Right lung (tissue), 2 donors: ENCODE measurements at regions not wholly inside any gene's neighbourhood (a gene's known extent, or its start where the extent isn't known, plus 50 kb on each side); places are given as distances from the start of the nearest gene placed in this dataset.
A peak's percentile ranks its signal among the peaks of the same experiment; 100 is the strongest.
"Not testable (repeated sequence)": the region's sequence is repeated elsewhere in the genome, so short reads cannot be mapped to it uniquely, and the experiment has no call there.

Source experiments
- DNase-seq, 2 donors: peaks; one replicate each; pipeline ENCODE4 v3.0.0-alpha.2; 2013

DNA sequence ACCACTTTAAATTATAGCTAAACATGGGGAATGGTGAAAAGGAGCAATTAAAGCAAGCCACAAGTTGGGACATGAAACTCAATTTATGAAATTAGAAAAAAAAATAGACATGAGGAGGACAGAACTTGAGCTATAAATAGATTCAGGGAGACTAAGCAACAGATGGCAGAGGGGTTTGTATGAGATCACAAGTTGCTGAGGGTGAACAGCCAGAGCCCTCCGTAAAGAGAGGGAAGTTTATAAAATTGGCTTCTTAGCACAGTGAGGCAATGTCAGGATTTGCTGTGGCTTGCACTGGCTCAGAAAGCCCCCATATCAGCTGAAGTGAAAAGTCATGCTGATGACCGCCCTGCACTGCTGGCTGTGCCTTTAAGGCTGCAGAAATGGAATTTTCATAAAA is 443.4 kb upstream of the CD180 start:
- DNase-seq = no peak

DNA sequence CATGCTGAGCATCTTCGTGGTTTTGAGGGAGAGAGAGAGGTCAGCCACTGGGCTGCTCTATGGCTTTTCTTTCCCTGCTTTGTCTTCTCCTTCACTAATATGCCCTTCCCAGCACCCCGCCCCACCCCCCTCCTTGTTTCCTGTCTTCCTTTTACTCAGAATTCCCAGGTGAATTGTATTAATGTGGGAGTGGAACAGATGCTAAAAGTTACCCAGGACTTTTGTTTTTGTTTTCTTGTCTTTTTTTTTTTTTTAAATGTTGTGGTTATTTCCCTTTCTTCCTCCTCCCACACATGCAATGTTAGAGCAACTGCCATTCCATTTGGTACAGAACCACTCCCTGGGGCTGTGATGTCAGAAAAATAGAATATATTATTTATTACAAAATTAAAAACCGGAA is 442.7 kb upstream of the CD180 start:
- no peak for DNase-seq

DNA sequence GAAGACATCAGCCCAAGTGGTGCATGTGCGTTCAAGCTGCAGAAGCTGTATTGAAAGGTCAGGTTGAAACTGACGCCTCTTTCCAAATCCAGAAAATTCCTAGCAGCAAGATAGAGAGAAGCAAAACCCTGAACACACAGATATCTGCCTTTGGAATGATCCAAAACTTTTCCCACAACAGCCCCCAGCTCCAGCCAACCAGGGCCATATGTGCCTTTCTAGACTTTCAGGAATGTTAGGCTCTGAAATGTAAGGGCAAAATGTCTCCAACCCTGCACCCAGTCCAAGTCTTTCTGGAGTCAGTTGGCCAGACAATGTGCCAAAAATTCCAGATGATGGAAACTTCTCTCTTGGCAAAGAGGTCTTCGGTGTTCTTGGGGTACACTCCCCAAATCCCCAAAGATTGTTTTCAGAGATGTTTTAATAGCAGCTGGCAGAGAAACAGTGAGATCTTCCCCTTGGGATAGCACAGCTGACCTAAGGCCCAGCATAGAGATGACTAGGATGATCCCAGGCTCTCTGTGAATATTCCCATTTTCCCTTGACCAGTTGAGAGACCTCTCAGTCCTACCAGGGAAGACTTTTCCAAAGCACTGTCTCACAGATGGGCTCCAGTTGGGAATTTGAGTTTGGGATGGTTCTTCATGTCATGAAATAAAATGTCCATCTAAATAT is 440.4 kb upstream of the CD180 start:
- DNase-seq = no peak

DNA sequence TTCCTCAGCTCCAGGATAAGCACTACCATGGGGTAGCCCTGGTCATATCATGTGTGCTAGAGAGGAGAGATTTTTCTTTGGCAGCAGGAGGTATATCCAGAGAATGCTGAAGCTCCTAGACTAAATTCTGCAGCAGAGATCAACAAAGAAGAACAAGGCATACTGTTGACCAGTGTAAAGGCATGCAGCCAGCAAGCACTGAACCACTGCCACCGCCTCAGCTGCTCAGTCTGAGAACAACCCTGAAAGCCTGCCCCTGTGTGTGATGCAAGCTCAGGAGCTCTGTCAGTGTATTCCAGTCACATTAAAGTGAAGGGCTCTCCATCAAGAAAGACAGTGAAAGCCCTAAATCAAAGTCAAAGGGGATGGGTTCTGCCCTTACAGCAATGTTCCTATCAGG is 439.5 kb upstream of the CD180 start:
- no peak for DNase-seq

DNA sequence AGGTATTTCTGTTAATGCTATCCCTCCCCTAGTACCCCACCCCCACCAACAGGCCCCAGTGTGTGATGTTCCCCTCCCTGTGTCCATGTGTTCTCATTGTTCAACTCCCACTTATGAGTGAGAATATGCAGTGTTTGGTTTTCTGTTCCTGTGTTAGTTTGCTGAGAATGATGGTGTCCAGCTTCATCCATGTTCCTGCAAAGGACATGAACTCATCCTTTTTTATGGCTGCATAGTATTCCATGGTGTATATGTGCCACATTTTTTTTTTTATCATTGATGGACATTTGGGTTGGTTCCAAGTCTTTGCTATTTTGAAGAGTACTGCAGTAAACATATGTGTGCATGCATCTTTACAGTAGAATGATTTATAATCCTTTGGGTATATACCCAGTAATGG is 430.5 kb upstream of the CD180 start:
- not testable (repeated sequence) for DNase-seq

DNA sequence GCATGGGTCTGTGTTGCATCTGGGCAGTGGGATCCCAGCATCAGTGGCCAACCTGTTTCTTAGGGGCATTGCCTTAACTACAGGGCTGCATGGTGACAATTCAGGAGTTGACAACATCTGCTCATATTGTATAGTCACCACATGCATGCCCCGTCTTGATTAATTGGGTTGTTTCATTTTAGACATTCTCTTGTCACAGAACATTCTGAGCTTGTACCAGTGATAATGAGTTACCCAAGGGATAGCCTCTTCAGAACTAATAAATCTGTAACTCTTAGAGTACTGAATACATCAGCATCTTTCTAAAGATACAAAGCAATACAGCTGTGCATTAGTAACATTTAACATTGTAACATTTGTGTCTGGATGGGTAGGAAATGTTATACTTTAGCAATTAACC is 426.5 kb upstream of the CD180 start:
- DNase-seq = no peak

DNA sequence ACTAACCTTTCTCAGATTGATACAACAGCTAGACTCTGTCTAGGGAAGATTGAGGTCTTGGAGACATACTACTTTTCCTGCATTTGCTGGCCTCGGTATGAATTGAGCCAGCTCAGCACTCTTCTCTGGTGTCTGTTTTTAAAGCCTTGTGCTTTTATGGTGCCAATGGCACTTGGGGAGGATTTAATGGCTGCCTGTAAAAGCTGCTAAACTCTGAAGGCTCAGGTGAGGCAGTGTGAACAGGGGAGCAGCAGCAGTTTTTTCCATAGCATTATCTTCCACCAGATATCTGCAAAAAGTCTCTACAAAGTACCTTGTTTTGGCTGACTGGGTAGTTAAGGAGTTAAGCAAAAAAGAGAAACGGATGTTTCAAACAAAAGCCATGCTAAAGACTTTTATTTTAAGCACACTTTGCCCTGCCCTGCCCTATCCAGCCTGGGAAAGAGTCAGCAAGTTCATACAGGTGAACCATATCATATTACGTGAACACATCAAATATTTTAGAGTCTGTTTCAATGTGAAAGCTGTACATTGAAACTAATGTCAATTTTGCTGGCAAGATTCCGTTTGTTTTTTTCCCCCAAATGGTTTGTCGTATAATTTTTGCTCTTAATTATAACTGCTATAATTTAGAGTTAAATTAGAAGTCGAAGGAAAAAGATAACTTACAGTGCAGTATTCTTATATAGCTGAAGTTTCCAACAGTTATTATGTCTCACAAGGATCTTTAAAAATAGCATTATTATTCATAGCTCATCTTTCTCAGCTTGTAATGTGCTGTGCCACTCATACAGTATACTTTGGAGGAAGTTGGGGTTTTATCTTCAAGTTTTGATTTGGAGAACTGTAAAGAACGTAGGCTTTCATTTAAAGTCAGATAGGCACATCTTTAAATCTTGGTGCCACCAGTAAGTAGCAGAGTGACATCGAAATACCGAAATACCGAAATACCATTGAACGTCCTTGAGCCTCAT is 424.1 kb upstream of the CD180 start:
- no peak for DNase-seq

DNA sequence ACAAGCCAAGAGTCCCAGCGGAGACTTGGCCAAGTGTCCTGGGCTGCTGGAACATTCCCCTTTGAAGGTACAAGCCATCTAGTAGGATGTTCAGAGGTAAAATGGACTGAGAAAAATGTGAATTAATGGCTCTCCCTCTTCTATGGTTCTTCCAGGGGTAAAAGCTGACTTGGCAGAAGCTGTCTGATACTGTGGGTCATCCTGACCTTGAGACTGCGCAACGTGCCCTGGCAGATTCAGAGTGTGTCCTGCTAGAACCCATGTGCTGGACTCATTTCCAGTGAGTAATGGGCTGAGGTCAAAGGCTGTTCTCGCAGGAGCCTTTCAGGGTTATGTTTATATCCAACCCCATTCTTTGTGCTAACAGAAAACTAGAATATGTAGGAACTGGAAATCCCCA is 423.0 kb upstream of the CD180 start:
- DNase-seq = no peak

DNA sequence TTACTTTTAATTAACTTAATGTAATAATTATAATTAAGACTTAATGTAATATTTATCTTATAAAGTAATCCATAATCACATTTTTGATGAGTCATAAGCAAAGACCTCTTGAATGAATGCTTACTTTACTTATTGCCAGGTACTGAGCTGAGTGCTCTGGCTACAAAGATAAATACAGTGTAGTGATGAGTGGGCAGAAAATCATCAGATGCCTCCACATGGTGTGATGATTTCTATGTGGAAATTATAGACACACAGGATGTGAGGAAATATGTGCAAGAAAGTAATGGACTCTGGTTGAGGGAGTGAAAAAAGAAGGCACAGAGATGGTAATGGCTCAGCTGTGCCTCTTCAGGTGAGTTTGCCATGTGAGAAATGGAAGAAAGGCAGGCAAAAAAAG is 422.6 kb upstream of the CD180 start:
- DNase-seq = no peak

DNA sequence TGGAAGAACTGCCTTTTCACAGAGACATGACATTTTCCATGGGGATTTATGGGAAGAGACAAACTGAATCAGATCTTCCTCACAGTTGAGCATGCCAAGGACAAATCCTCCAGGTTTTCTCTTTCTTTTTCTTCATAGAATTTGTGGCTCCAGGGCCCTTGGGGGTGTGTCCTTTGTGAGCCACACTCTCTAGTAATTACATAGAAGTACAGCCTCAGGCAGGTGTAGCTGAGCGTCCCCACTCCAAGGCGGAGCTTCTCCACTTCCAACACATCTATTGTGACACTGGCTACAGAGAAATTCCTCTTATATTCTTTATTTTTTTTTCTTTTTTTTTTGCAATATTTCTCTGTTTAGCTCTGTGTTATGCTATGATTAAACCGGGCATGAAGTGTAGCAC is 420.5 kb upstream of the CD180 start:
- DNase-seq = no peak

DNA sequence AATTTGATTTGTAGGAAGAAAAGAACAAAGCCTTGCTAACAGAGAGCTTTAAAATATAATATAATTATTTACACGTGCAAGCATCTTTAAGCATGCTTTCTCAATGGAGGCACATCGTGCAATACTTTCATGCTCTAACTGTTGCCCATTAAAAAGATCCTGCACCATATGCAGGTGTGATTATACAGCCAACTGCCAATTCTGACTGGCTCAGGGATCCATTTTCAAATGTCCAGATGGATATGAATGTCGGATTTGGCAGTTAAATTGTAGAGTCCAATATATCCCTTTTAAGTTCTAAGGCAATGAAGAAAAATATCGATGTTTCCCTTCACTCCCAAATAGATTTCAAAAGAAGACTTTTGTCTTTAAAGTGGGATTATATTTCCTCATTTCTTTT is 416.4 kb upstream of the CD180 start:
- no peak for DNase-seq

DNA sequence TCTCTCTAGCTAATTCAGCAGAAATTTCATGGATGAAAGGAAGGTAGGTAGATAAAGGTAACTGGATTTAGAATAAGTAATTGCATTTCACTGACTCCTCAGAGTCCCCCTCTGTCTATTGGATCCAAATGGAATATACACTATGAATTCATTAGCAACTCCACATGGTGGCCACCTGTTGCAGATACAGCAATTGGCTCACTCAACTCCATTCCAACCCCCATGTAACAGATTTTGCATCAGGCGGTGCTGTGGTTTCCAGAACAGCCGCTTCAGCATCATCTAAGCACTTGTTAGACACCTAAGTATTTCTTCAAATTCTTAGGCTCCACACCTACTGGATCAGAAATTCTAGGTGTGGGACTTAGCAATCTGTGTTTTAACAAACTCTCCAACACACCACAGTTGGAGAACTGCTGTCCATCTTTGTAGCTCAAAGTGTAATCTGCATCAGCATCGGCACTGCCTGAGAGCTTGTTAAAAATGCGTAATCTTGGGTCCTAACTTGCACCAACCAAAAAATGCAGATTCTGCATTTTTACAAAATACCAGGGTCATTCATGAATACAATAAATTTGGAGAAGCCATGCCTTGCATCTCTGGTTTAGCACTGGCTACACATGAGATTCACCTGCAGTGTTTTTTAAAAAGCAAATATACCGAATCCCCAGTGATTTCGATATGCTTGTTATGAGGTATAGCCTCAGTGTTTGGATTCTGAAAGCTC is 413.8 kb upstream of the CD180 start:
- no peak for DNase-seq

DNA sequence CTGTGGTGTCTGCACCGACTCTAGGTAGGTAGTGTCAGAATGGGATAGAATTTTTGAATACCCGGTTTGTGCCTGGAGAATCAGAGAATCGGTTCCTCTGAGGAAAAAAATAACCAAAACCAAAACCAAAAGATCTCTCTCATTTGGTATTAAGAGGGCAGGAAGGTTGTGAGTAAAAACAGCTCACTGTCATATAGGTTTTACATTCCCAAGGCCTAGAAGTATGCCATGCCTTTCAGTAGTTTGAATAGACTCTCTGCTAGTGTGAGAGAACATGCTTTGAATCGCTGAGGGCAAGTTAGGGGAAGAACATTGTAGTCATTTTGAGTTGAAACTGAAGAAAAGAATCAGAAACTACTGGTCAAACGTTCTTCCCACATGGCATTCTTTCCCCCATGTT is 411.4 kb upstream of the CD180 start:
- DNase-seq = no peak

DNA sequence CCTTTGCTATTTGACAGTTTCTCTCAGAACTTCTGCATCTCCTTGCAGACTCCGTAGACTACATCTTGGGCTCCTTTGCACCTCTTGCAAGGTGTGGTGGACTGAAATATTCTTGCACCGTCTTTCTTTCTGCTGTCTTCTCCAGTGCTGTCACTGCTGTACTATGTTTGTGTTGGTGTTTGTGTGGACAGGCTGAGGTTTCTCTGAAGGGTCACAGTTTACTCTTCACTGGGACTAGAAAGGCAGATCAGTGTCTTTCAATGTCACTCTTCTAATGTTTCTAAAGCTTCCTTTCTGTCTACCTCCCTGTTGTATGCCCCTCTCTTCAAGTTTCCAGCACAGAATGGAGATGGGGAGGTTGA is 410.0 kb upstream of the CD180 start:
- DNase-seq = no peak

DNA sequence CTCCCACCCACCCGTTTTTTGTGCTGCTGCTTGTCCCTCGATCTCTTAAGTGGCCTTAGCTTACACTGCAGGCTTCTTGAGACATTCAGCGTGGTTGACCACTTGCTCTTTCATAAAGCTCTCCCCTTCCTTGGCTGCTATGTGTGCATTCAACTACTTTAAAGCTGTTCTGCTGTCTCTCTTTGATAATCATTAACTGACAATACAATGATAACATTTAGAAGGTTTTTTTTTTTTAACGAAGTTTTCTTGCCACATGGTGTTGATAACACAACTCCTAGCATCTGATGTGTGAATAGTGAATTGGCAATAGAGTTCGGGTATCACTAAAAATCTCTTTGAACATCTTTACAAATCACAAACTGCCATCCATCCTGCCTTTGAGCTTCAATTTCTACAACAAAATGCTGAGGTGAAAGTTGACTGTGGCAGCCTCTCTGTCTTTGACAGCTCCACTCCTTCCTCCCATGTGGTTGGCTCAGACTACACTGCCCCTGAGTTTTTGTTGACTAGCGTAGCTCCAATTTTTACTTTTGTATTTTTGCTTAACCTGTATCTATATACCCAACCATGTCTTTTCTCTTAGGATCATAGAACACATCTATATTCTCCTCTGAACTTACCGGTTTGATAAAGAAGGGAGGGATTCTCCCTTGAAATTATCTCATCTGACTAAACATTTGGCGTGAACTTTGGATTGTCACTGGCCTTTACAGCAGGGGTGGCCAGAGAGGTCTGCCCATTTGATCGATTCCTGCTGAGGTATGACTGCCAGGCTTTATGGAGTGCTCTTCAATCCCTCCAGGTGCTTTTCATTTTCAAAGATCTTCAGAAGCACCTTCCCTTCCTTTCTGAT is 409.4 kb upstream of the CD180 start:
- no peak for DNase-seq

DNA sequence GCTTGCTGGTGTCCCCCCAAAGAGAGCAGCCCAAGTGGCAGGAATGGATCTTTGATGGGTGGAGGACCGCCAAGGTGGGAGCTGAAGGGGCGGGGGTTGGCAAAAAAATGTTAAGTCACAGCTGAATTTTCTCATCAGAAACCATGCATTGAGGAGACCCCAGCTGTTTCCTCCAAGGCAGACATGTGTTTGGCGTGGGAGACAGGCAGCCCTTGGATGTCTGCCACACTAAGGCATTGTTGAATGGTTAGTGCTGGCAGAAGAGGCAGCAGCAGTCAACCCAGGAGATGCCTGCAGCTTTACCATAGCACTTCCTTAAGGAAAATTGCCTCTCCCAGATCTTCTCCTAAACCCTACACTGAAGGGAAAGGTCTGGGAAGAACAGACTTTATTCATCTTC is 394.9 kb upstream of the CD180 start:
- no peak for DNase-seq

DNA sequence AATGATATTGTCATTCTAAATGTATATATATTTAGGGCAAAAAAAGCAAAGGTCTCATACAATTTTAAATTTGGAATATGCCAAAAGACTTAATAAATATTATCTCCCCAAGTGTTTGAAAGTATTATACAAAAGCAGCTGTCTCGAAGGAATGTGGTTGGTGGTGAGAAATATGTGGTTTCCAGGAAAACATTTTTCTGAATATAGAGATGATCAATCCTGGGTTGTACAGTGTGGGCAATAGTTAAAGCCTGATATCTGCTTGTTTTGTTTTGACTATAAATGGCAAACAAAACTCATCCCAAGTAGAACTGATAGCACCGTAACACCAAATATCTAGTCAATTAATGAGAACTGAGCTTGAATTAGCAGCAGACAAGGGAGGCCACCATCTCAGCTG is 391.8 kb upstream of the CD180 start:
- no peak for DNase-seq

DNA sequence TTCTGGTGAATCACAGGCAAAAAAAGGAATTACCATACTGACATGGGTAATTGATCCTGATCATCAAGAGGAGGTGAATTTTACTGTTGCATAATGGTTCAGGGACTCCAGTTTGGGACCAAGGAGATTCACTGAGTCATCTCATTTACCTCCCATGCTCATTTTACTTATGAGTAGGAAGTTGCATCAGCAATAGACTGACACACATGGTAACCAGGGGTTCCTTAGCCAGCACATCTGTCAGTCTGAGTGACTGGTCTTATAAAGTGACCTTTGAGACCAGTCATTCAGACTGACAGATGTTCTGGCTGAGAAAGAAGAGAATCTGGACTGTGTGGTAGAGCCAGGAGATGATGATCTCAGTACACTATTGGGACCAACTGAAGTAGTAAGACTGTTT is 384.6 kb upstream of the CD180 start:
- no peak for DNase-seq

DNA sequence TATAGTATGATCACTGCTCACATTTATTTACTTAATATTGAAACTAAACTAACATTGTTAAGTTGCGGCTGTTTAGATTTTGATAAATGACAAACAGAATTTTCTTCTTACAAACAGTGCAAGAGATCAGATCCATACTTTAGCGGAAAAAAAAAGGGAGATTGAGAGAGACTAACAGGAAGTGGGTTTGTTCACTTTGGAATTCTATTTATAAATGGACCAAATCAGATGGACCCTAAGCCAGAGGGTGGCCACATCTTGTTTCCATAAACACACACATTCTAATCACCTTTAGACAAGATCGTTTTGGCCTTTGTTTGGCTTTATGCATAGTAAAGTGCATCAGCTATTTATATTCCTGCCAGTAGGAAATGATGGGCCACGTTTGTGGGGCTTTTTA is 381.4 kb upstream of the CD180 start:
- peak; percentile 9 to 20 for DNase-seq

DNA sequence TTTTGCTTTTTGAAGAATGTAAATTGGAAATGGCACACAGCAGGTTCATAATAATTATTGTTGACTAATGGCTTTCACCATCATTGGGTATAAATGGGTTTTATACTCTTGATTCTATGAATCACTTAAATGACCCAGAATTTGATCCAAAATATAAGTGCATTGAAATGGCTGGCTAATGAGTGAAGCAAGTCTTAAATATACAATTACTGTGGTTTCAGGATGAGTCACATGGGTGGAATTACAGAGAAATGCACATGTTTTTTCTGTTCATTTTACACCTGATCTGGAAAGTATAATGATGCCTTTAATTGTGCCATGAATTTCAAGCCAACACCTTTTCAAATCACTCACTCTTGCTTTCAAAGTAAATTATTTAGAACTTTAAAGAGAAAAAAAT is 380.8 kb upstream of the CD180 start:
- DNase-seq = no peak

DNA sequence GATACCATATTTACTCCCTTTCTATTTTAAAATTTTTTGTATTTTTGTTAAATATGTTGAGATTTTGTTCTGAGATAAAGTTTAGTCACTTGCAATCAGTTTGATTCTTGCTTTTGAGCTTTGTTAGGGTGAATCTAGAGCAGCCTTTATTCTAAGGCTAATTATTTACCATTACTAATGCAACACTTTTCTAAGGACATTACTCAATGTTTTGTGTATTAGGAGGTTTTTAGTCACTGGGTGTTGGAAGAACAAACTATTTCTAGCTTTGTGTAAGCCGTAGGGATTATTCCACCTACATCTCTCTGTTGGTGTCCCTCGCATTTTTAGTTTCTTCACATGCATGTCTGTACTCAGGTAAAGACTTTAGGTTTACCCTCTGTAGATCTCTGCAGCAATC is 379.5 kb upstream of the CD180 start:
- DNase-seq = no peak

DNA sequence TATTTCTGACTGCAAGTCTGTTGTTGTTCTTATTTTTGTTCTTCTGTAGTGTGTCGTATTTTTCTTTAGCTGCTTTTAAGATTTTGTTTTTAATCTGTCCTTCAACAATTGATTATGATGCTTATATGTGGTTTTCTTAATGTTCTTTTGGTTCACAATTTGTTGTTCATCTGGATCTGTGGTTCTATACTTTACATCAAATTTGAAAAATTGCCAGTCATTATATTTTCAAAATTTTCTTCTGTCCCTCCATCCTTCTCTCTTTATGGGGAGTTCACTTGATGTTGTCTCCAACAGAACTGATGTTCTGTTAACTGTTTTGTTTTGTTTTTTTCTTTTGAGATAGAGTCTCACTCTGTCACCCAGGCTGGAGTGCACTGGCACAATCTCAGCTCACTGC is 378.5 kb upstream of the CD180 start:
- DNase-seq = no peak
